ENCODE measurements at regions not wholly inside any gene's neighbourhood (a gene's known extent, or its start where the extent isn't known, plus 50 kb on each side); places are given as distances from the start of the nearest gene placed in this dataset.

DNA sequence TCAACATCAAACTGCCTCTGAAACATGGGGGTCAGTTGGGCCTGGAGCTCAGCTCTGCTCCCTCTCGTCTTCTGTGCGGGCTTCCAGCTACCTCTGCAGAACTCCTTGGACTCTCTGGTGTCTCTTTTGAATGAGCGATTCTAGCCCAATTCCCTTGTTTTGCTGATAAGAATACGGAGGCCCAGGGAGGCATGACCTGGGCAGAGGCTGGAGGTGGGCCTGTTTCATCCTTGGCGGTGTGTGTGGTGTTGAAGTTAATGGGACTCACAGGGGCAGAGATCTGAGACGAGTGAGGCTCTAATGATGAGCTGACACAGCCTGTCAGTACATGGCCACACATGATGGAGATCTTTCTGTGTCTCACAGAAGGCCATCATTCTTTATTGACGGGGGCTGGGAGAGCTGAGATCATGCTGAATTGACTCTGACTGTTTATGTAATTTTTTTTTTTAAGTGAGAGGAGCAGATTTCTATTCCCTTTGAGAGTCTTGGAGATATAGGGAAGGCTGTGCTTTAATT, 134.5 kb downstream of the URB2 start:
- intact Hi-C loops (cut with DNase I) = no loop called here
- 82 to 91% (median 89%) methylated on average over 7 of the region's 7 CpGs for WGBS, 4 donors
- no peak overlapping the region for H3K4me3 ChIP-seq
- H3K36me3 ChIP-seq (replicated peaks in 1 of 2) = no peaks in the 10 kb centered on the region
- TF ChIP-seq, protein P1, sequence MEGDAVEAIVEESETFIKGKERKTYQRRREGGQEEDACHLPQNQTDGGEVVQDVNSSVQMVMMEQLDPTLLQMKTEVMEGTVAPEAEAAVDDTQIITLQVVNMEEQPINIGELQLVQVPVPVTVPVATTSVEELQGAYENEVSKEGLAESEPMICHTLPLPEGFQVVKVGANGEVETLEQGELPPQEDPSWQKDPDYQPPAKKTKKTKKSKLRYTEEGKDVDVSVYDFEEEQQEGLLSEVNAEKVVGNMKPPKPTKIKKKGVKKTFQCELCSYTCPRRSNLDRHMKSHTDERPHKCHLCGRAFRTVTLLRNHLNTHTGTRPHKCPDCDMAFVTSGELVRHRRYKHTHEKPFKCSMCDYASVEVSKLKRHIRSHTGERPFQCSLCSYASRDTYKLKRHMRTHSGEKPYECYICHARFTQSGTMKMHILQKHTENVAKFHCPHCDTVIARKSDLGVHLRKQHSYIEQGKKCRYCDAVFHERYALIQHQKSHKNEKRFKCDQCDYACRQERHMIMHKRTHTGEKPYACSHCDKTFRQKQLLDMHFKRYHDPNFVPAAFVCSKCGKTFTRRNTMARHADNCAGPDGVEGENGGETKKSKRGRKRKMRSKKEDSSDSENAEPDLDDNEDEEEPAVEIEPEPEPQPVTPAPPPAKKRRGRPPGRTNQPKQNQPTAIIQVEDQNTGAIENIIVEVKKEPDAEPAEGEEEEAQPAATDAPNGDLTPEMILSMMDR (IDR thresholded peaks at IDR 0.05) = no peak
- TF ChIP-seq POLR2A (IDR thresholded peaks at IDR 0.05) = no peak
- no peak for DNase-seq
- H3K4me1 ChIP-seq (replicated peaks in 1 of 2) = no peaks in the 10 kb centered on the region
- no peaks in the 10 kb centered on the region for H3K27me3 ChIP-seq
- no peaks in the 10 kb centered on the region for H3K9me3 ChIP-seq (replicated peaks in 1 of 3)
- H3K27ac ChIP-seq = no peak overlapping the region

DNA sequence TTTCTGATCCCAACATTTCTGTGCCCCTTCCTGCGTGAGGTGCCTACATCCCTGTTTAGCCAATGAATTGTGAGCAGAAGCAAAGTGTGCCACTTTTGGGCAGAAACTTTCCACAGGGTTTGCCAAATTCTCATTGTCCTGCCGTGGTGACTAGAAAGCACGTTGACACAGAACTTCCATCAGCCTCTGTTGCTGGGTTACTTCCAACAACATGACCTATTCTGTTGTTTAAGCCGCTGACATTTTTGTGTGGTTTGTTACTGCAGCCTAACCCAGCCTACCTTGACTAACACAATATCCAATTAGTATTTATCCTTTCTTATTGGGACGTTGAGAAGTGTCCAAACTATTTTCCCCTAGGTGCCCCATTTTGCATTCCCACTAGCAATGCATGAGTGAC, 136.8 kb downstream of the URB2 start:
- intact Hi-C loops (cut with DNase I) = no loop called here
- no peak for DNase-seq
- Histone ChIP-seq H3K27ac (no peak overlapping the region), H3K9me3 (replicated peaks in 1 of 3) (no peaks in the 10 kb centered on the region), H3K27me3 (no peaks in the 10 kb centered on the region), H3K4me3 (no peak overlapping the region), H3K36me3 (replicated peaks in 1 of 2) (no peaks in the 10 kb centered on the region), H3K4me1 (replicated peaks in 1 of 2) (no peaks in the 10 kb centered on the region)
- TF ChIP-seq POLR2A (IDR thresholded peaks at IDR 0.05) = no peak
- TF ChIP-seq, protein P1 (IDR thresholded peaks at IDR 0.05) = no peak
- WGBS, 4 donors = 79 to 83% (median 82%) methylated on average over 5 of the region's 5 CpGs

- no peak overlapping the region for H3K4me3 ChIP-seq
- no peaks in the 10 kb centered on the region for H3K4me1 ChIP-seq (replicated peaks in 1 of 2)
- H3K27me3 ChIP-seq = peaks cover 4% of the 10 kb centered on the region
- TF ChIP-seq, protein P1 (IDR thresholded peaks at IDR 0.05) = no peak
- no peak for TF ChIP-seq POLR2A (IDR thresholded peaks at IDR 0.05)
- no peak for DNase-seq
- H3K27ac ChIP-seq = no peak overlapping the region
- H3K36me3 ChIP-seq (replicated peaks in 1 of 2) = no peaks in the 10 kb centered on the region
- intact Hi-C loops (cut with DNase I) = no loop called here
- 80 to 89% (median 83%) methylated on average over 5 of the region's 5 CpGs for WGBS, 4 donors
- no peaks in the 10 kb centered on the region for H3K9me3 ChIP-seq (replicated peaks in 1 of 3)
These were observed 142.2 kb downstream of the URB2 start for GRCh38 chr1:229768232-229768631.

DNA sequence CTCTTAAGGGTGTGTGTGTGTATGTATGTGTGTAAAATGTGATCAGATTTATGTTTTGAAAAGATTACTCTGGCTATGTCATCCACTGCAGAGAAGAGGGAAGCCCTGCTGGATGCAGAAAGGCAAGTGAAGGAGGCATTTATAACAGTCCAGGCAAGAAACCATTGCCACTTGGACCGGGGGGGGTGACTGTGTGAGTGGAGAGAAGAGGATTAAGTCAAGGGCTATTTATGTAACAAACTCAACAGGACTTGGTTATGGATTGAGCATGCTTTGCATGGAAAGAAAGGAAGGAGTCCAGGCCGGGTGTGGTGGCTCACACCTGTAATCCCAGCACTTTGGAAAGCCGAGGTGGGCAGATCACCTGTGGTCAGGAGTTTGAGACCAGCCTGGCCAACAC, 143.0 kb downstream of the URB2 start:
- TF ChIP-seq, protein P1 (IDR thresholded peaks at IDR 0.05) = no peak
- no peak for TF ChIP-seq POLR2A (IDR thresholded peaks at IDR 0.05)
- Histone ChIP-seq H3K9me3 (replicated peaks in 1 of 3) (no peaks in the 10 kb centered on the region), H3K4me3 (no peak overlapping the region), H3K36me3 (replicated peaks in 1 of 2) (no peaks in the 10 kb centered on the region), H3K27ac (no peak overlapping the region), H3K4me1 (replicated peaks in 1 of 2) (no peaks in the 10 kb centered on the region), H3K27me3 (peaks cover 4% of the 10 kb centered on the region)
- WGBS, 4 donors = 86 to 93% (median 91%) methylated on average over 3 of the region's 3 CpGs
- no peak for DNase-seq
- intact Hi-C loops (cut with DNase I) = no loop called here
